Esophagus mucosa (tissue), 1 donor: ENCODE measurements at regions not wholly inside any gene's neighbourhood (a gene's known extent, or its start where the extent isn't known, plus 50 kb on each side); places are given as distances from the start of the nearest gene placed in this dataset.

Source experiments
- ATAC-seq: fragments of 200-7000 bp; cut with Tn5 transposase; one replicate; pipeline ENCODE4 v1.9.1; 2020
- donor health status: DM: yes; HTN: yes; CAD: no.

DNA sequence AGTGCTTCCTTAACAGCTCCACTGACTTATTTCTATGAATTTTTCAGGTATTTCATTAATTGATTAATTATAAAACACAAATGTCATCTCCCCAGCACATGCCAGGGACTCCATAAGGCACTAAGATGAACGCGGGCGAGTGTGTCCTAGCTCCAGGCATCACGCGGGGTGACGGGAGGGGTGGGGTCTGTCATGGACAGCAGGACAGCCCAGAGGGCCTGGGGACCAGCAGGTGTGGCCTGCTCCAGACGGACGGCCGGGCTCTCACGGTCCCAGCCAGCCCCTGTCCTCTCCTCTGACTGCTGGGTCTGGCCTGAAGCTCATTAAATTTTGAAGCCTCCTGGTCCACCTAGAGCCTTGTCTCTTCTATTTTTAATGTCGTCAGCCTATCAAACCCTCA is 531.1 kb downstream of the BRD1 start:
- ATAC-seq = no peak

DNA sequence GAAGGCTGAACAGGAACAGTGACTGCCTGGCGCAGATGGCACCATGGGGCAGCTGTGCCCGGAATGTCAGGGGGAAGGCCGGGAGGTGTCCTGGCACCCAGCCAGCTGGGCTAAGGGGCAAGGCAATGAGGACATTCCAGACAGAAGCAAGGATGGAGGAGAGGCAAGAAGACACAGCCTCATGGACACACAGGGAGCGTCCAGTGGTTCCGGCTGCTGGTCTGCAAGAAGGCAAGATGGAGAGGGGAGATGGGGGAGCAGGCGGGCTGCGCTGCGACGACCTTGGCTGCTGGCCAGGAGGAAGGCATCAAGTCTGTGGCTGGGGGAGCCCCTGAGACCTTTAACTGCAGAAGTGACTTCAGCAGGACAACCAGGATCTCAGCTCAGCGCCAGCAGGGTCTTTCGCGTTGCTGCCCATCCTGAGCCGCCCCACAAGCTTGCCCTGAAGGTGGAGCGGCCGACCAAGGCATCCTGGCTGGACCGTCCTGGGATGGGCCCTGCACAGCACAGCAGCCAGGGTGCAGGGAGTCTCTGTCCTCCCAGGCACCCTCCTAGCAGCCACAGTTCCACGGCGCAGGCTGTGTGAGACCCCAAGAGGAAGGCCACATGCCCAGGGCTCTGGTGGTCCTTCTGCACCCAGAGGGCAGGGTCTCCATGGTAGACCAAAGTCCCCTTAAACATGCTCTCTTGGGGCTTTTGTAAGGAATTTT is 531.7 kb downstream of the BRD1 start:
- ATAC-seq = no peak

DNA sequence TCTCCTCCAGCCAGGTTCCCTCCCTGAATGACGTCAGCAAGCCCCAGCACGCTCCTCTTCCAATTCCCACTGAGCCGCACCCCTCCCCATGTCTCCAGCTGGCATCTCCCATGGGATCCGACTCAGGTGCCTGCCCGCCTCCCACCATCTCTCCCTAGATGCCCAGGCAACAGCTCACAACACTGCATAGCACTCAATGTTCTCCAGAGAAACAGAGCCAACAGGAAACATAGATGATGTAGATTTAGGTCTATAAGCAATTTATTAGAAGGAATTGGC is 532.3 kb downstream of the BRD1 start:
- no peak for ATAC-seq

DNA sequence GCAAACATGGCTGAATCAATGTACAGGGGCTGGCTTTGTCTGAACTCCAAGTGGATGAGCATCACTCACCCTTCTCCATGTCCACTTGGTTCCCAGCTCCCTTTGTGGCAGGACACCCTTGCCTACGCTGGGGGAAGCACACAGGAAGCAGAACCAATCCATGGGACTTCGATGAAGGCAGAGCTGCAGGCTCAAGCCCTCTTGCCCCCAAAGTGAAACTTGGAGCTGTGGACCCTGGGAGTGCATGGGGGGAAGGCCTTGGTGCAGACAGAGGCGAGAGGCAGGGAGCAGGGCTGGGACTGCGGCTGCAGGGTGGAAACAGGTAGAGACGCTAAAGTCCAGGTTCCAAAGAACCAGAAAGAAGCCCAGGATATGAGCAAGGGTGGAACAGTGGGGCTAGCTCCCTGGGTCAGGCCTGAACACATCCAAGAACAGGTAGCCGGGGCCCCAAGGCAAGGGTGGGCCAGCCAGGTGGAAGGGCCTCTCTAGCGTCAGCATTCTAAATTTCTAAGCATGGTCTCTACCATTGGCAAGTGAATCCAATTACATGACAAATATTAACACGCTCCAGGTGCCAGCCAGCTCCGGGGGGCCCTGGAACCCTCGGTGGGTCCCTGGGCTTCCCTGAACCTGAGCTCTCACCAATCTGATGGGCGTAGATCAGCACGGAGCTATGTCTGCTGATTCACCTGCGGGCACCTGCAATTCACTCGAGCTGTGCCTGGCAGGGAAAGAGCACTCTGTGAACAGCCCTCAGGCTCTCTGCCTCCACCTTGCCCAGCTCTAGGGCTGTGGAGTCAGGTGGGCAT is 532.8 kb downstream of the BRD1 start:
- ATAC-seq = no peak

DNA sequence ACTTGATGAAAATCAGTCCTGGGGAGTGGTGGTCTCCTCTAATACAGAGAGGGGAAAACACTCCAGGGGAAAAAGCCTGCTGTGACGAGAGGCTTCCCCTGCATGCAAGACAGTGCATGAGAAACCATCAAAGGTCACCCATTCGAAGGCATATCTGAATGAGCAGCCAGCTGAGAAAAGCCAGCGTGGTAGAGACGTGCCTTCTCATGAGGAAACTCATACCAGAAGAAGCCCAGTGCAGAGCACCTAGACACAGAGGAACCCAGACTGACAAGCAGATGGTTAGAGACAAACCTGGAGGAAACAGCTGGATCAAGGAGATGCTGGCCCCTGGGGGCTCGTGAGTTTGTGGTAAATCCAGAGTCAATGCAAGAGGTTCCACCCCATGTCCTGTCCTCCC is 534.8 kb downstream of the BRD1 start:
- ATAC-seq = no peak

DNA sequence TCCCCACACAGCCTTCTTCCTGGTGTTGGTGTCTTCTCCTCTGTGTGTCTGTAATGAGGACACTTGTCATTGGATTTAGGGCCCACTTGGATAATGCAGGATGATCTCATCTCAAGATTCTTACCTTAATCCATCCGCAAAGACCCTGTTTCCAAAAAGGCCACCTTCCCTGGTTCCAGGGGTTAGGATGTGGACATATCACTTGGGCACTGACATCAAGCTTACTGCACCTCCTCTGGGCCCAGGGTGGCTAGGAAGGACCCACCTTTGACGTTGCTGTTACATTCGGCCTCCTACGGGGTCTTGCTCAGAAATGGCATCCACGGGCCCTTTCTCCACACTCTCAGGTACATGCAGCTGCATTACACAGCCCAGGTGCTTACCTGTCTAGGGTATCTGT is 535.9 kb downstream of the BRD1 start:
- no peak for ATAC-seq

DNA sequence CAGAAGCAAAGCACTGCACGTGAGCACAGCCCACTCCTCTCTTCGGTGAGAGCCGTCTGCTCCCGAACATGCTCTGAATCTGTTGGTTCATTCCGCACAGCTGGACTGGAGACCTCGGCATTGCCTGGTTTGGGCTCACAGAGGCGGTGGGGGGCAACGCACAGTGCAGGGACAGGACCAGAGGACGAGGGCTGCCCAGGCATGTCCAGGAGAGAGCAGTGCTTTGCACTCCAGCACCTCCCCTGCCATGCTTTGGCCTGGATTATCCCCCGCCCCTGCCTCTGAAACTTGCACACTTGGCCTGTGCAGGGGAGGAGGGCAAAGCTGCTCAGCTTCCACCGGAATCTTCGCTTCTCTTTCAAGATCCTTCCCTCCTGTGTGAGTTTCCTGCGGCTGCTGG is 536.5 kb downstream of the BRD1 start:
- ATAC-seq = no peak

DNA sequence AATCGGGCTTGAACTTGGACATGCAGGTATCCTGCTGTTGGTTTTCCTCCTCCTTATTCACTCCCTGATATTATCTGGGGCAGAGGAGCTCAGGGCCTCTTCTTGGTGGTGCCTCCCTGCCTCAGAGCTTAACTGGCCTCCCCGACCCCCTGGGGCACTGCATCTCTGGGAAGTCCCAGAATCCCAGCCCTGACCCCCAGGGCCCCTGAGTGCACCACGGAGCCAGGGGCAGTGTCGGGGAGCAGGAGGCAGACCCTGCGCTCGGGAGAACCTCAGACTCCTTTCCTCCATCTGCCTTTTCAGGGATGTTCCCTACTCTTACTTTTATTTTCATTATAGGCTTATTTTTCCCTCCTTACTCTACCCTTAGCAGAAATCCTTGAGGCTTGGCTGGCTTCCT is 537.0 kb downstream of the BRD1 start:
- no peak for ATAC-seq

DNA sequence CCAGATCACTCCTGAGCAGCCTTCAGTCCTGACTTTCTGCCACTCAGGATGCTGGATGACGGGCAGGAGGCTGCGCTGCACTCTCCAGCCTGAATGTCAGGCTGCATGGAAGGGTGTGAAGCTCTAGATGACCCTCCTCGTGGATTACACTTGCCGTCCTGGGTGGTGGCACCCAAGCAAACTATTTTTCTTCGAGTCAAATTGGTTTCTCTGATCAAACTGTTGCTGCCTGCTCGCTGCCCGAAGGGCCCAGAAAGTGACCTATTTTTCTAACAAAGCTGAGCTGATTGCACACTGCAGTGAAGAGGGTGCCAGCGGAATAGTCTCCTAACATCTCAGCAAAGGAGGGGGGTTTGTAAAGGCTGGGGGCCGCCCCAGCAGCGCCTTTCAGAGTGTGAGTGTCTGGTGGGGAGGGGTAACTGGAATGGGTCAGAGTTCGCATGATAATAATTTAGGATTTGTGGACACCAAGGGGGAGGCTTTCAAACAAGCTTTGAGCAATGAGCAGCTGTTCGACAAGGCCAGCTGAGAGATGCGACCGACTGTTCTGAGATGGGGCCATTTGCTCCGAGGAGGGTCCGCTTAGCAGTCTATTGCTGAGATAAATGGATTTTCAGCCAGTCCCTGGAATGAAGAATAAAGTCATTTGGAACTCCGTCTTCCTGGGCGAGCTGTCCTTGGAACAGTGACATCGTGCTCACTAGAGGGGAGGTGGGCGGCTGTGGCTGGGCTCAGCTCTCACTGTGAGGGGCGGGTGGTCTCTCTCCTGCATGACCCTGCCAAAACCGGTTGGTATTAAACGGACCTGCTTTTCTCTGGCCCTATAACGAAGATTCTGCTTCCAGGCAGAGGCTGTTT is 537.6 kb downstream of the BRD1 start:
- ATAC-seq = no peak

DNA sequence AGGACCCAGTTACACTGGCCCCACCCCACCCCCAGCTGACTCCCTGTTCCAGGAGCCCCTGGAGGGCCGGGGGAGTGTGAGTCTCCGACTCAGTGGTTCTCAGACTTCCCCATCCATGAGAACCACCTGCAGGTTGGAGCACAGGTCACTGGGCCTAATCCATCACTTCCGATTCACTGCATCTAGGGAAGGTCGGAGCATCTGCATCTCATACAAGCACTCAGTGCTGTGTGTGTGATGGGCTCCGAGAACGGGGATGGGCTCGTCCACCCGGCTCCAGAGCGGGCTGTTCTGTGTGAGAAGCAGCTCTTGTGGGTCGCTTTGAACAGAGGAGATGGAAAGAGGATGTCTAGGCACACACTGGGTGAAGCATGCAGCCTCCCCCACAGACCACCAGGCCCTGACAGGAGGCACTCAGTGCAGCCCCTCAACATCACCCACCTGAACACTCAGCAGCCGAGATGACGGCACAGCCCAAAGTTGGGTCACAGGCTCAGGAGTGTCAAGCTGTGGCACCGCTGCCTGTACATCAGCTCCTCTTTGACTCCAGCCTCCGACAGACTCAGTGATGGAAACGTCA is 541.4 kb downstream of the BRD1 start:
- peak; percentile 10 for ATAC-seq

DNA sequence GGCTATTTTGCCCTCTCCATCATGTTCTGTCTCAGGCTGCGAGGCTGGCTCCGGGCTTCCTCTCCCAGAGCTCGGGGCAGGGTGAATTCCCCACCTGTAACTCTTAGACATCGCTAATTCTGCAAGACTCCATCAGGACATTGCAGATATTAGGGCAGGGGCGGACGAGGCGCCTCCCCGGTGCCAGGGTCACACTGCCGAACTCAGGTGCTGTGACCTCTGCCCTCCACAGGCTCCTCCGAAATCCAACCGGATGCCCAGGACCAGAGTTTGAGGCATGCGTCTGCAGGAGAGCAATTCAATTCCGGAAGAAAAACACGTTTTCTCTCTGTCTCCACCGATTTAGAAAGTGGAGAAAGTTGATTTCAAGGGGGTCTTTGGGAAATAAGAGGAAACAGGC is 542.7 kb downstream of the BRD1 start:
- no peak for ATAC-seq

DNA sequence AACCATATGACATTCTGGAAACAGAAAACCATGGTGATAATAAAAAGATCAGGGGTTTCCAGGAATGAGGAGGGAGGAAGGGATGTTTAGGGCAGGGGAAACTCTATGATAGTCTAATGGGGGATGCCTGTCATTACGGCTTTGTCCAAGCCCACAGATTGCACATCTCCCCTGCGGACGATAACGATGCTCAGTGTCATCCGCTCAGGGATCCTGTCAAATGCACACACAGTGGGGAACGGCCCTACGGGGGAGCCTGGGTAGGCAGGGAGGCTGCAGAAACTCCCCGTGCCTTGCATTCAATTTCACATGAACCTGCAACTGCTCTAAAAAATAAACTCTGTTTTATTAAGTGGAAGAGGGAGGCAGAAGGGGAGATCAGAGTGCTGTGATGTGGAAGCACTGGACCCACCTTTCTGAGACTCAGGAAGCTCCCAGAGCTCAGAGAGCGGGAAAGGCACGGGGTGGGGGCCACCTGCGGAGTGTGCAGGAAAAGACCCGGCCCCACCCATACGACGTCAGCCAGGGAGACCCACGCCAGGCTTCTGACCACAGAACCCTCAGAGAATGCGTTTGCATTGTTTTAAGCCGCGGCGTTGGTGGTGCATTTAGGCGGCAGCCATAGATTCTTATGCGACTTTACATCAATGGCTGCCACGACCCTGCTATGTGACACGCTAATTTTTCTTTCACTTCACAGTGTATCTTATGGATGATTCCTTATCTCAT is 543.5 kb downstream of the BRD1 start:
- ATAC-seq = no peak

DNA sequence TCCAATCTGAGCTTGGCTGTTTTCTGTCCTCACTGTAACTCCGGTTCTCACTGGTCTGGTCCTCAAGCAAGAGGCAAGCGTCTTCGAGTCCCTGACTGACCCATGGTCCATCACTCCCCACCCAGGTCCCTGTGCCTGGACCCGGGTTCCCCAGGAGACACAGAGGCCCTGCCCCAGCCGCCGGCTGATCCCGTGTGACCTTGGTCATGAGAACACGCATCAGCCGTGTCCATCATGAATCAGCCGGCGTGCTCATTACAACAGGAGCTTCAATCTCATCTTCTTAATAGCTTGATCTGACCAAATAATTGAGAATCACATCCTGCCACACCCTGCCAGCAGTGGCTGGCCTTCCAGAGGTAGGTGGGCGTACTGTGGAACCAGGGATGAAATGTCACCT is 545.1 kb downstream of the BRD1 start:
- ATAC-seq = no peak

DNA sequence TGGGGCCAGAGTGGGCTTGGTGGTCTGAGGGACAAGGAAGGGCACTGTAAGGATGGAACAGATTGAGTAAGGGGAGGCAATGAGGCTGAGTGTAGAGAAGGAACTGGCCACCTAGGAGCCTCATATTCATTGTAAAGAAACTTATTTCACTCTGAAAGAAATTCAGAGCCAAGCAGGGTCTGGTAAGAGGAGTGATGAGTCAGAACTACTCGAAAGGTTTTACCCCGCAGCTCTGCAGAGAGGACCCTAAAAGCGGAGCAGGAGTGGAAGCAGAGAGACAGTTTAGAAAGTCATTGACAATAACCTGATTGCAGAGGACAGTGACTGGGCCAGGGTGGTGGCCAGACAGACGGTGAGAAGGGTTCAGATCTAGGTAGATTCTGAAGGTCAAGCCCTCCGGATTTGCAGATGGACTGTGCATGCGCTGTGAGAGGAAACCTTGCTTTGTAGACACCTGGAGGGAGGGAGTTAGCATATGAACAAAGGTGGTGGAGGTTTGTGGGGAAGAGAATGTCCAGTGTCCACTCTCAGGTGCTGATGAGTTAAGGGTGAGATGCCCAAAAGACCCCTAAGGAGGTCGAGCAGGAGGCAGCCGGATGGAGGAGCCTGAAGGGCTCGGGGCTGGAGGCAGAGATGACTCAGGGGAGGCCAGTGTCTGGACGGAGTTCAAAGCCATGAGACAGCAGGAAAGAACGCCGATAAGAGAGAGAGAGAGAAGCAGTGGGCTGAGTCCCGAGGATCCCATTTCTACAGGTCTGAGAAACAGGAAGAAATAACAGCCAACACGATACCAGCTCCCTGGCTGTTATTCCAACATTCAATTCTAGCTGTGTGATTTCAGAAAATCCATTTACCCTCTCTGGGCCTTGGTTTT is 546.0 kb downstream of the BRD1 start:
- ATAC-seq = no peak

DNA sequence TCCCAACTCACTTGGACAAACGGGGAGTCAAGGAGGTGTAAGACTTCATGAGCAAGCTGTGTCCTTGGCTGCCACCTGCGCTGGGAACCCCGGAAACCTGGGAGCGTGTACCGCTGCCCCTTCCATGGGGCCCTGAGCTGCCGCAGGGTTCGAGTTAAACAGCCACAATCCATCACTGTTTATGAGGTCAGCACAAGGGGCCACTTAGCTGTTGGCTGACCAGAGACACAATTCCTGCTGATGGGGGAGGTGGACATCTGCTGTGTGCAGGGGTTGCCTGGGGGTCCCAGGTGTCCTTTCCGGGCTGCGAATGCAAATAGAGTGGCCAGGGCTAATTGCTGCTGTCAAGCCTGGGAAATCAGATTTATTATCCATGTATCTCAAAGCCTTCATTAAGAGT is 549.3 kb downstream of the BRD1 start:
- ATAC-seq = no peak

DNA sequence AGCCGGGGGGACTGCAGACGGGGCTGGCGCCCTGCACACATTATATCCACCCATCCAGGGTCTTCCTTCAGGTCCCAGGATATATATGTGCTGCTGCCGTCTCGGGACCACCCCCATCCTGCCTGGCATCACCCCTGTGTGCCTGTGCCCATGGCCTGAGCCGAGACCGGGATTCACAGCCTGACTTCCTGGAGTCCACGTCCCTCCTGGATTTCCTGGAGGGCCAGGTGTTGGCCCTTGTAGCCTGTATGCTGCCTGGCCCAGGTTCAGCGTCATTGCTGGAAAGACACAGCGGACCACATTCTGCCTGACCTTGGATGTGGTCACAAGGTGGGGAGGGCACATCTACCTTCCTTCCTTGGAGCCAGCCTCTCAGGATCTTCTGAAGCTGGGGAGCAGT is 551.1 kb downstream of the BRD1 start:
- ATAC-seq = no peak

DNA sequence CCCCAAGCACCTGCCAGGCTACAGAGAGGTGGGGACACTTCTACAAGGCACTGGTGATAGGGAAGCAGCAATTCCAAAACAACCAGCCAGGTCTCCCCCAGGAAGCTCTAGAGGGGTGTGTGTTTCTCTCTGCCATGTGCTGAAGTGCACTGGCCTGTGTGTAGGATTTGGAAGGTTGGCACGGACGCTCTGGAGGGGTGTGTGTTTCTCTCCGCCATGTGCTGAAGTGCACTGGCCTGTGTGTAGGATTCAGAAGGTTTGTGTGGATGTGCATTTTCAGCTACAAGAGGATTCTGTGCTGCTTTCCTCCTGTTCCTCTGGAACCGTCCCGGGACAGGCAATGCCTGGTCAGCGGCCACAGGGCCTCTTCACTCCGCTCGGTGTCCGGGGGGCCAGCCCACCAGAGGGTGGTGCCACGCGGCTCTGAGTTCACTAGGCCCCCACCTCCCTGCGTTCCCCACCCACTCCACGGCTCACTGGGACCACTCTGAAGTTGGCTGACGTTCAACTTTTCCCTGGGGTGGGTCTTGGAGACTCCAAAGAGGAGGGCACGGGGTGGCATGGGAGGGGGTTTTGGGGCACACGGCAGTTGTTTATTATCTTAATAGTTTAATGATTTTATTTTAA is 552.8 kb downstream of the BRD1 start:
- peak; percentile 28 for ATAC-seq

DNA sequence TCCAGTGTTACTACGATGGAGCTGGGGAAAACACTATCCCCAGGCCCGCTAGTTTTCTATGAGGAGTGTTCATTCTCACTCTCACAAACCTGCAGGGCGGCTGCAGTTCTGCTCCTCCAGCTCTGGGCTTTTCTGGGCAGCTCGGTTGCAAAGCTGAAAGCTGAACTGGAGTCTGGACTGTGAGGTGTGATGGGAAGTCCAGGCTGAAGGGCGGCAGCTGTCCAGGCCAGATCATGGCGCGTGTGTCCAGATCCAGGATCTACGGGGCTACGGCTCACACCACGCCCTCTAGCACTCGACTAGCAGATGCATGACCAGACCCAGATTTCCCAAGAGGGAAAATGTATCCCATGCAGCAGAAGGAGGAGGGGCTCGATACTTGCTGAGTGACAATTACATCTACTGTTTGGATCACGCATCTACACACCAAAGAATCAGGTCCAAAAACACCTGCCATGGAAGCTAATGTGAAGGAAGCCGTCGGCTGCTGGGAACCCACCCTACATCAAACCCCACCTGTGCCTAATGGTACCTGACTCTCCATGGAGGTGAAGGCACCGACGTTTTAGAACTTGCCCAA is 555.0 kb downstream of the BRD1 start:
- ATAC-seq = no peak

DNA sequence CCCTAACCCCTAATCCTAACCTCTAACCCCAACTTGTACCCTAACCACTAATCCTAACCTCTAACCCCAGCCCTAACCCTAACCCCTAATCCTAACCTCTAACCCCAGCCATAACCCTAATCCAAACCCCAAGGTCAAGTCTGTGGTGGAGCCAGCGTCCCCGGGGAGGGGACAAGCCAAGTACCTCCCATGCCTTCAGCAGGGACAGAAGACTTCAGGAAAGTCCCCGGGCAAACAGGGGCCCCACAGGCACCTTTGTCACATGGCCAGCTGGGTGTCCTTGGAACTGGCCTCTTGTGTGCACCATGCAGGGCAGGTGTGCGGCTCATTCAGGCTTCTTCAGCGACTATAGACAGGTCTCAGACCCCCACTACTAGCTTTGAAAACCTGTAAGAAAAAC is 555.8 kb downstream of the BRD1 start:
- no peak for ATAC-seq

DNA sequence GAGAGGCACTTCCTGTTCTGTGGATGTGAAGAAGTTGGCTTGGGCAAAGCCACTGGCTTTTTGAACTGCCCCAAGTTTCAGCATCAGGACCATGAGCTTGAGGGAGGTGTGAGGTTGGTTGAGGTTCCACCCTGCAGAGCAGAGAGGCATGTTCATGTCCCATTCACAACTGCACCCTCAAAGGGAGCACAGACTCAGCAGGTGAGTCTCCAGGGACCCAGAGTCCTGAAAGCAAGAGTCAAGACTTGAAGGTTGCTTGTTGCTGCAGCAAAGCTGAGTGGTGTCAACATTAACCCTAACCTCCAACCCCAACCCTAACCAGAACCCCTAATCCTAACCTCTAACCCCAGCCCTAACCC is 556.3 kb downstream of the BRD1 start:
- no peak for ATAC-seq
